Bone marrow (tissue), 2 donors: ENCODE measurements at regions not wholly inside any gene's neighbourhood (a gene's known extent, or its start where the extent isn't known, plus 50 kb on each side); places are given as distances from the start of the nearest gene placed in this dataset.

Experiments
- DNase-seq, 2 donors: peaks; one replicate each; lab custom pipeline; 2025; lab: John Stamatoyannopoulos, UW

GRCh38 chrX:45300638-45301037 lies 100.0 kb upstream of the DIPK2B start:
- no peak for DNase-seq

GRCh38 chrX:45295259-45295986 lies 94.7 kb upstream of the DIPK2B start:
- no peak for DNase-seq

- no peak for DNase-seq
These were observed 73.9 kb upstream of the DIPK2B start for GRCh38 chrX:45274576-45274975.

DNA sequence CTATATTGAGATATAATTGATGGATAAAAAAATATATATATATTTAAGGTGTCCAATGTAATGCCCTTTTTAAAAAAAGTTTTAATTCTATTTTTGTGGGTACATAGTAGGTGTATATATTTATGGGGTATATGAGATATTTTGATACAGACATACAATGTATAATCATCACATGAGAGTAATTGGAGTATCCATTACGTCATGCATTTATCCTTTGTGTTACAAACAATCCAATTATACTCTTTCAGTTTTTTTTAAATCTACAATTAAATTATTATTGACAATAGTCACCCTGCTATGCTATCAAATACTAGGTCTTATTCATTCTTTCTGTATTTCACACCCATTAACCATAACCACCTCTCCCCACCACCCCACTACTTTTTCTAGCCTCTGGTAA lies 66.3 kb upstream of the DIPK2B start:
- DNase-seq: no peak

GRCh38 chrX:45266456-45266855 lies 65.8 kb upstream of the DIPK2B start:
- DNase-seq: no peak

GRCh38 chrX:45264865-45265264 lies 64.2 kb upstream of the DIPK2B start:
- no peak for DNase-seq

DNA sequence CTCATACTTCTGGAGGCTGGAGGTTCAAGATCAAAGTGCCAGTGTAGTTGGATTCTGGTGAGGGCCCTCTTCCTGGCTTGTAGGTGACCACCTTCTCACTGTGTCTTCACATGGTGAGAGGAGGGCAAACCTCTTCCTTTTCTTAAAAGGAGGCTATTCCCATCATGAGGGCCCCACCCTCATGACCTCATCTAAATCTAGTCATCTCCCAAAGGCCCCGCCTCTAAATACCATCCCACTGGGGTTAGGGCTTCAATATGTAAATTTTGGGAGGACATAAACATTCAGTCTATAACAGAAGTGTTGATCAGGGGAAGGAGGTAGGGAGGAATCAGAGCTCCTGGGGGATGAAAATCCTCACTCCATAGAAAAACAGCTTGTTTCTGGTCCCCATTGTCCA lies 60.8 kb upstream of the DIPK2B start:
- DNase-seq: no peak

- no peak for DNase-seq
These were observed 60.3 kb upstream of the DIPK2B start for GRCh38 chrX:45261005-45261404.

DNA sequence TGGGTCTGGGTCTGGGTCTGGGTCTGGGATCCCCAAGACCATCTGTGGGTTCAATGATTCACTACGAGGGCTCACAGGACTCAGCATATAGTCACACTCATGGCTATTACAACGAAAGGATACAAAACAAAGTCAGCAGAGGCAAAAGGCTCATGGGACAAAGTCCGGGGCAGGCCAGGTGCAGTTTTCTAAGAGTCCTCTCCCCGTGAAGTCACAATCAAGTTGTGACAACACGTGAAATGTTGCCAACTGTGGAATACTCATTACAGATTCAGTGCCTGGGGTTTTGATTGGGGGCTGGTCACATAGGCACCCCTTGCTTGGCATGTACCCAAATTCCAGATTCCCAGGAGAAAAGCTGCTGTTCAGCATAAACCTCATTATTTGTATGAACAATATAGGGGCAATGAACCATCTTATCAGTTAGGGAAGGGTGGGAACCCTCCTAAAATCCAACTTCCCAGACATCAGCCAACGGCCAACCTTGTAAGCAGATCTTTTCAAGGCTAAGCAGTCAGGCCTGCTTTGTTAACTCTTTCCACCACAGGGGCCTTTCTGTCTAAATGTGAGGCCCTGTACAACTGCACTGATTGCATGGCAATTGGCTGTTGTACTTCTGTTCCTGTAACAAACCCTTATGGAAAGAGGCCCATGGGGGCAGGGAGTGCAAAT lies 58.2 kb upstream of the DIPK2B start:
- no peak for DNase-seq
